Esophagus muscularis mucosa (tissue), 4 donors: ENCODE measurements at regions not wholly inside any gene's neighbourhood (a gene's known extent, or its start where the extent isn't known, plus 50 kb on each side); places are given as distances from the start of the nearest gene placed in this dataset.

Experiments used
- DNase-seq: peaks from one replicate; pipeline ENCODE4 v3.0.0-alpha.2; 2017; ENCODE audit errors: extremely low spot score
- H3K27ac ChIP-seq, 4 donors: fragments of 200-600 bp; sonication (generic); replicated peaks in 1 of 4; 1 replicate in 3 of 4; 2 replicates in 1 of 4; pipeline ENCODE4 v1.5.1; 2016 to 2019; ENCODE audit warnings: mild to moderate bottlenecking in 1 of 4
- H3K27me3 ChIP-seq, 4 donors: fragments of 200-600 bp; sonication (generic); one replicate each; pipeline versions ENCODE4 v1.5.1 to v1.6.0; 2016 to 2019
- H3K36me3 ChIP-seq, 4 donors: fragments of 200-600 bp; sonication (generic); one replicate each; pipeline ENCODE4 v1.5.1; 2016 to 2019
- H3K4me1 ChIP-seq, 4 donors: fragments of 200-600 bp; sonication (generic); one replicate each; pipeline ENCODE4 v1.5.1; 2016 to 2019
- H3K4me3 ChIP-seq, 4 donors: fragments of 200-600 bp; sonication (generic); 1 replicate in 2 of 4; 2 replicates in 2 of 4; pipeline ENCODE4 v1.5.1; 2016 to 2019; ENCODE audit warnings: mild to moderate bottlenecking in 4 of 4, moderate library complexity in 1 of 4
- H3K9me3 ChIP-seq, 4 donors: fragments of 200-600 bp; sonication (generic); 1 replicate in 3 of 4; 2 replicates in 1 of 4; pipeline ENCODE4 v1.5.1; 2016 to 2019
- EP300 ChIP-seq: sonication (generic); formaldehyde crosslinking; IDR thresholded peaks from one replicate; pipeline ENCODE4 v1.6.1; 2017; ENCODE audit warnings: antibody characterized with exemption
- POLR2A ChIP-seq: fragments of 450-650 bp; IDR thresholded peaks from one replicate; pipeline ENCODE4 v1.6.1; 2017; ENCODE audit warnings: antibody characterized with exemption, moderate library complexity, mild to moderate bottlenecking, low read depth
- POLR2AphosphoS5 ChIP-seq, 2 donors: sonication (generic); formaldehyde crosslinking; IDR thresholded peaks; one replicate each; pipeline ENCODE4 v1.6.1; 2017; ENCODE audit warnings: antibody characterized with exemption in 2 of 2
- WGBS: methylation state at CpG from one replicate; pipeline ENCODE4 v1.1.5; 2018; 5-methylcytosine and 5-hydroxymethylcytosine counted together
- intact Hi-C: fragments of 100-400 bp; cut with DNase I; formaldehyde crosslinking; loops from one replicate; pipeline ENCODE4 v1.15.1; 2023
- TF ChIP-seq, protein P1 (sequence below), 3 experiments: fragments of 200-600 bp in 2 of 3; fragments of 450-650 bp in 1 of 3; sonication (generic) in 2 of 3; IDR thresholded peaks; one replicate each; pipeline ENCODE4 v1.5.1; 2017 to 2019; ENCODE audit warnings: antibody characterized with exemption in 3 of 3, mild to moderate bottlenecking in 2 of 3, moderate library complexity in 1 of 3

DNA sequence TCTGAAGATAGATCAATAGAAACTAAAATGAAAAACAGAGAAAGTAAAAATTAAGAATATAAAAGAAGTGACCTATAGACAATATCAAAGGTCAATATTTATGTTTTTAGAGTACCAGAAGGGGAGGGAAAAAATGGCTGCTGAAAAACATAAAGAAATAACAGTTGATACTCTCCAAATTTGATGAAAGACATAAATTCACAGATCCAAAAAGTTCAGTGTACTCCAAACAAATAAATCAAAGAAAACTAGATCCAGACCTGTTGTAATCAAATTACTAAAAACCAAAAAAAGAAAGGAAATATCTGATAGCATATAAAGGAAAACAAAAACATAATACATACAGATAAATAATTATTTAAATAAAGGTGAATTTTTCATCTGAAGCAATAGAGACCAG is 1689.1 kb upstream of the TMEFF2 start:
- DNase-seq: no peak
- H3K4me3 ChIP-seq: no peak overlapping the region
- no peaks in the 10 kb centered on the region for H3K36me3 ChIP-seq
- H3K27ac ChIP-seq: no peak overlapping the region
- no peaks in the 10 kb centered on the region for H3K4me1 ChIP-seq
- intact Hi-C loops: no loop called here
- peaks cover 0 to 14% (median 2%) of the 10 kb centered on the region in 4 donors for H3K9me3 ChIP-seq
- TF ChIP-seq, protein P1, sequence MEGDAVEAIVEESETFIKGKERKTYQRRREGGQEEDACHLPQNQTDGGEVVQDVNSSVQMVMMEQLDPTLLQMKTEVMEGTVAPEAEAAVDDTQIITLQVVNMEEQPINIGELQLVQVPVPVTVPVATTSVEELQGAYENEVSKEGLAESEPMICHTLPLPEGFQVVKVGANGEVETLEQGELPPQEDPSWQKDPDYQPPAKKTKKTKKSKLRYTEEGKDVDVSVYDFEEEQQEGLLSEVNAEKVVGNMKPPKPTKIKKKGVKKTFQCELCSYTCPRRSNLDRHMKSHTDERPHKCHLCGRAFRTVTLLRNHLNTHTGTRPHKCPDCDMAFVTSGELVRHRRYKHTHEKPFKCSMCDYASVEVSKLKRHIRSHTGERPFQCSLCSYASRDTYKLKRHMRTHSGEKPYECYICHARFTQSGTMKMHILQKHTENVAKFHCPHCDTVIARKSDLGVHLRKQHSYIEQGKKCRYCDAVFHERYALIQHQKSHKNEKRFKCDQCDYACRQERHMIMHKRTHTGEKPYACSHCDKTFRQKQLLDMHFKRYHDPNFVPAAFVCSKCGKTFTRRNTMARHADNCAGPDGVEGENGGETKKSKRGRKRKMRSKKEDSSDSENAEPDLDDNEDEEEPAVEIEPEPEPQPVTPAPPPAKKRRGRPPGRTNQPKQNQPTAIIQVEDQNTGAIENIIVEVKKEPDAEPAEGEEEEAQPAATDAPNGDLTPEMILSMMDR (IDR thresholded peaks at IDR 0.05): no peak
- TF ChIP-seq EP300 (no peak), POLR2AphosphoS5 (IDR thresholded peaks at IDR 0.05) (no peak), POLR2A (no peak)
- H3K27me3 ChIP-seq: no peaks in the 10 kb centered on the region

DNA sequence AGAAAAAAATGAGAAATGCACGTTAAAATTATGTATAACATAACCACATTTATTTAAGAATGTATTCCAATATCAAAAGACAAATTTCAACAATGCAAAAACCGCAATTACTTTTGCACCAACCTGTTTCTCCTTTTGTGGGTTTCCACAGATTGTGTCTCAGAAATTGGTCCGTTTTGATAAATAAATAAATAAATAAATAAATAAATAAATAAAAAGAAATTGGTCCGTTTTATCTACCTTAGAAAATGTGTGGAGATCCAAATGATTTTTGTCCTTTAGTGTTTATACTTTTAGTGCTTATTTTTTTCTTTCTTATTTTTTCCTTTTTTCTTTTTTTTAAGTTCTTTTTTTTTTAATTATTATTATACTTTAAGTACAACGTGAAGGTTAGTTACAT is 1682.2 kb upstream of the TMEFF2 start:
- intact Hi-C loops: no loop called here
- Histone ChIP-seq H3K4me3 (no peak overlapping the region), H3K27me3 (no peaks in the 10 kb centered on the region), H3K36me3 (no peaks in the 10 kb centered on the region), H3K4me1 (no peaks in the 10 kb centered on the region), H3K27ac (no peak overlapping the region), H3K9me3 (no peaks in the 10 kb centered on the region)
- TF ChIP-seq POLR2AphosphoS5 (IDR thresholded peaks at IDR 0.05): no peak
- no peak for TF ChIP-seq POLR2A
- no peak for DNase-seq
- 83% methylated on average over 5 of the region's 5 CpGs for WGBS

DNA sequence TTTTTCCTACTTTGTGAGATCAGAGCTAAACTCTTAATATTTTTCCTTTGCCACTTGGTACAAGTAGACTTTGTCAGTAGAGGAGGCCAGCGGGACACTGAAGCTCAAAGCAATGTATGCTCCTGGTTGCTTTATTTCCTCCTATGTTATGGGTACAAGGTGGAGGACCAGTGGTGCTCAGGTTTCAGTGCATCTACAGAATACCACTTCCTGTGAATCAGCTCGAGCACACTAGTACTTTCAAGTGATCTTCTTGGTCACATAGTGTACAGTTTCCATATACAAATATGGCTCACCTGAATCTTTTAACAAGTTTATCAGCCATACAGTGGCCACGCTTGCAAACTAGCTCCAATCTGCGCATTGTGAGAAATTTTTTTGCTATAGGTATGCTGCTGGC is 1674.8 kb upstream of the TMEFF2 start:
- Histone ChIP-seq H3K36me3 (no peaks in the 10 kb centered on the region), H3K27ac (no peak overlapping the region), H3K27me3 (no peaks in the 10 kb centered on the region), H3K4me3 (no peak overlapping the region), H3K9me3 (peaks cover 0 to 4% (median 0%) of the 10 kb centered on the region in 4 donors), H3K4me1 (no peaks in the 10 kb centered on the region)
- WGBS: 65% methylated on average over 4 of the region's 4 CpGs
- DNase-seq: no peak
- intact Hi-C loops: no loop called here
- no peak for TF ChIP-seq EP300
- TF ChIP-seq POLR2A: no peak
- no peak for TF ChIP-seq POLR2AphosphoS5 (IDR thresholded peaks at IDR 0.05)

DNA sequence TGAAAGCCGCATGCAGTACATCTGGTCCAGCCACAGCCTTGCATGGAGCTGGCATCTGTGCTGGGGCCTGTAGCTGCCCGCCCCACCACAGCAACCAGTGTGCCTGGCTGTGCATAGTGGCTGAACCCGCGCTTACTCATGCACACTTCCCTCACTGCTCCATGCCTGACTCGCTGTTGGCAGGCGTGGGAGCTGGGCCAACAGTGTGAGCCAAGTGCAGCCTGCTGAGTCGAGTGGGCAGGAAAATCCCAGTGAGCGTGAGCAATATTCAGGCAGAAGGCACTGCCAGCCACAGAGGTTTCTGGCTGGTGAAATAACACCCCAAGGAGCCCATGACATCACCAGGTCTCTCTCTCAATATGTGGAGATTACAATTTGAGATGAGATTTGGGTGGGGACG is 1674.1 kb upstream of the TMEFF2 start:
- DNase-seq: no peak
- H3K4me3 ChIP-seq: no peak overlapping the region
- TF ChIP-seq EP300 (no peak), POLR2AphosphoS5 (IDR thresholded peaks at IDR 0.05) (no peak), POLR2A (no peak)
- TF ChIP-seq, protein P1 (IDR thresholded peaks at IDR 0.05): no peak
- 97% methylated on average over 5 of the region's 9 CpGs for WGBS
- no peaks in the 10 kb centered on the region for H3K27me3 ChIP-seq
- H3K4me1 ChIP-seq: no peaks in the 10 kb centered on the region
- no peaks in the 10 kb centered on the region for H3K36me3 ChIP-seq
- peaks cover 0 to 4% (median 0%) of the 10 kb centered on the region in 4 donors for H3K9me3 ChIP-seq
- intact Hi-C loops: no loop called here
- no peak overlapping the region for H3K27ac ChIP-seq

DNA sequence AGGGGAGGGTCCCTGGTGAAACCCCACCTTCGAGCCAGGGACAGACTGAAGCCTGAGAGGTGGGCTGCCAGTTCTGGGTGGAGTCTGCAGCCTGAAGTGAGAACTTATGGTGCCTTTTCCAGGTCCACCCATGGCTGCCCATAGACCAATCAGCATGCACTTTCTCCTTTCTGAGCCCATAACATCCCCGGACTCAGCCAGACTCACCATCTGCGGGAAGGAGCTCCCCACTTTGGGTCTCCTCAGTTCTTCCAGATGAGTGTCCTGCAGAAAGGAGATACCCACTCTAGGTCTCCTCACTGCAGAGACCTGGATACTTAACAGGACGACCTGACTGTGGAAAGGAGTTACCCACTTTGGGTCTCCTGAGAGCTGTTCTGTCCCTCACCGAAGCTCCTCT is 1673.4 kb upstream of the TMEFF2 start:
- H3K27me3 ChIP-seq: no peaks in the 10 kb centered on the region
- H3K9me3 ChIP-seq: peaks cover 0 to 4% (median 0%) of the 10 kb centered on the region in 4 donors
- intact Hi-C loops: no loop called here
- no peak for TF ChIP-seq POLR2AphosphoS5 (IDR thresholded peaks at IDR 0.05)
- TF ChIP-seq, protein P1 (IDR thresholded peaks at IDR 0.05): no peak
- TF ChIP-seq EP300: no peak
- TF ChIP-seq POLR2A: no peak
- 93% methylated on average over 5 of the region's 5 CpGs for WGBS
- no peak overlapping the region for H3K4me3 ChIP-seq
- no peak overlapping the region for H3K27ac ChIP-seq
- no peaks in the 10 kb centered on the region for H3K4me1 ChIP-seq
- no peaks in the 10 kb centered on the region for H3K36me3 ChIP-seq
- DNase-seq: no peak

DNA sequence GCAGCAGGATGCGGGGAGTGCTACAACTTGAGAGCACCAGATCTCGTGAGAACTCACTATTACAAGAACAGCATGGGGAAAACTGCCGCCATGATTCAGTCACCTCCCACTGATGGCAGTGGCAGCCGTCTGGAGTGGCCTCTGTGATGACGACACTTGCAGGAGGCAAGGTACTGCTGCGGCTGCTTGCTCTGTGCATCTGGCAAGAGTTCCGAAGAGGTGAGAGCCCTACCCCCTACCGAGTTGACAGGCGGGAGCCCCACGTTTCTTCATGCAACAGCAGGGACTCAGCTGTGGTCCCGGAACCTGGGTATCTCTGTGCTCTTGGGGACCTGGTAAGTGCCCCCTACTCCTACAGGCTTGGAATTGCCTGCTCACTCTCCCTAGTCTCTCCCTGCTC is 1672.7 kb upstream of the TMEFF2 start:
- Histone ChIP-seq H3K4me1 (no peaks in the 10 kb centered on the region), H3K27me3 (no peaks in the 10 kb centered on the region), H3K27ac (no peak overlapping the region), H3K4me3 (no peak overlapping the region), H3K36me3 (no peaks in the 10 kb centered on the region), H3K9me3 (peaks cover 0 to 4% (median 0%) of the 10 kb centered on the region in 4 donors)
- TF ChIP-seq POLR2A (no peak), POLR2AphosphoS5 (IDR thresholded peaks at IDR 0.05) (no peak)
- intact Hi-C loops: no loop called here
- 97% methylated on average over 5 of the region's 11 CpGs for WGBS
- DNase-seq: no peak
